ENCODE measurements at regions not wholly inside any gene's neighbourhood (a gene's known extent, or its start where the extent isn't known, plus 50 kb on each side); places are given as distances from the start of the nearest gene placed in this dataset.

- intact Hi-C loops (cut with micrococcal nuclease; ENCODE audit: unreplicated experiment), result no loop called here
- Mint-ChIP-seq H3K36me3 (ENCODE audit: insufficient read depth, unreplicated experiment) (no peaks in the 10 kb centered on the region), H3K27me3 (ENCODE audit: insufficient read depth, unreplicated experiment) (no peaks in the 10 kb centered on the region), H3K27ac (ENCODE audit: unreplicated experiment) (no peak overlapping the region), H3K4me1 (ENCODE audit: low read depth, unreplicated experiment) (no peaks in the 10 kb centered on the region), H3K4me3 (ENCODE audit: unreplicated experiment) (no peak overlapping the region), H3K9me3 (ENCODE audit: unreplicated experiment) (no peaks in the 10 kb centered on the region)
- no TSS peak for BruUV-seq (replicated peaks)
- Histone ChIP-seq H3K4me3 (ENCODE audit: low read depth, low read length) (no peak overlapping the region), H3K4me1 (no peaks in the 10 kb centered on the region), H3K9me3 (no peaks in the 10 kb centered on the region), H3K27me3 (replicated peaks; ENCODE audit: control insufficient read depth, insufficient read depth, low read length) (no peaks in the 10 kb centered on the region), H3K36me3 (ENCODE audit: control insufficient read depth, insufficient read depth, low read length) (no peaks in the 10 kb centered on the region)
- POLR2A ChIA-PET, result no interaction called here
- no peak for TF ChIP-seq CTCF (IDR thresholded peaks at IDR 0.05; ENCODE audit: insufficient read depth in 1 of 2, low read depth in 1 of 2, low read length in 1 of 2, severe bottlenecking in 1 of 2, unreplicated experiment in 1 of 2)
- DNase-seq, result no peak
- CTCF ChIA-PET, result no interaction called here
Measured at GRCh38 chr3:159221335-159221734, 419.5 kb downstream of the MFSD1 start.

DNA sequence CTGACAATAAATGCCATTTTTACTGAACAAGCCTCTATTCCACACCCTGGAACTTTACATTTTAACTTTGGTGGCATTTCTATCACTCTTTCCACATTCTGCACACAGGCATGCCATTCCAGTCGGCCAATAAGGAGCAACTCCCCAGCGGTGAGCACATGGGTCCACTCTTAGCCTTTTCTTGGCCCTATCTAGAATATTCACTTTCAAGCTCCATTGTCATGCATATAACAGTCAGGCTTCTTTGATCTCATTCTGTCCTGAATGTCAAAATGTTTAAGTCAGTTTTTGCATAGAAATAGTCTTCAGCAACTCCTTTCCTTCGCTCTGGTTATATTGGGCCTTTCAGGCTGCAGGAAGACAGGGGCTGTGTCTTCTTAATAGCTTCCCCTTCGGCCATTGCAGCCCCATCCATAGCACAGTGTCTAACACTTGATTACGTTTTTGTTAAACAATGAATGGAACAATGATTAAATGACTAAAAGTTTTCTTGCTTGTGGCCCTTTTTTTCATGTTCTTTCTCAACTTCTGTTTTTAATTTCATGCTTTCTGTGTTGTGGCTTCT, 427.3 kb downstream of the MFSD1 start:
- DNase-seq, result no peak
- CTCF ChIA-PET, result no interaction called here
- Mint-ChIP-seq H3K4me3 (ENCODE audit: unreplicated experiment) (no peak overlapping the region), H3K27me3 (ENCODE audit: insufficient read depth, unreplicated experiment) (peaks cover 9% of the 10 kb centered on the region), H3K36me3 (ENCODE audit: insufficient read depth, unreplicated experiment) (no peaks in the 10 kb centered on the region), H3K4me1 (ENCODE audit: low read depth, unreplicated experiment) (no peaks in the 10 kb centered on the region), H3K27ac (ENCODE audit: unreplicated experiment) (no peak overlapping the region), H3K9me3 (ENCODE audit: unreplicated experiment) (peaks cover 11% of the 10 kb centered on the region)
- Histone ChIP-seq H3K36me3 (ENCODE audit: control insufficient read depth, insufficient read depth, low read length) (no peaks in the 10 kb centered on the region), H3K4me3 (ENCODE audit: low read depth, low read length) (no peak overlapping the region), H3K27me3 (replicated peaks; ENCODE audit: control insufficient read depth, insufficient read depth, low read length) (no peaks in the 10 kb centered on the region), H3K9me3 (no peaks in the 10 kb centered on the region), H3K4me1 (no peaks in the 10 kb centered on the region)
- TF ChIP-seq CTCF (IDR thresholded peaks at IDR 0.05; ENCODE audit: insufficient read depth in 1 of 2, low read depth in 1 of 2, low read length in 1 of 2, severe bottlenecking in 1 of 2, unreplicated experiment in 1 of 2), result no peak
- POLR2A ChIA-PET, result no interaction called here
- BruUV-seq (replicated peaks), result no TSS peak
- intact Hi-C loops (cut with micrococcal nuclease; ENCODE audit: unreplicated experiment), result no loop called here

DNA sequence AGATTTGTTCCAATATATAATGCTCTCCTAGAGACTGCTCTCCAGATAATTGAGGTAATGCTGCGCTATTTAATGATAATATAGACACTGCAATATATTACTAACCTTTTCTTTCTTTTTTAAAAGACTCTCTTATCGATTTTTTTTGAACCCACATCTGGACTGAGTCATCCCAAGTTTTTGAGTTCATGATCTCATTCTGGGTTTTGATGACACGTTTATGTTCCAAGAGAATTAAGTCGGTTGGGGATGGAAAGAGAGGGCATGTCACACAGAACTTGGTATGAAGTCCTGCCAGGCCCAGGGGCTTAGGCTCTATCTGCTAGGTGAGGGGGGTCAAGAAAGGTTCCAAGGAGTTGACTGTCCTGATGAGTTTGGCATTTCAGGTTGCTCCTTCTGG, 431.1 kb downstream of the MFSD1 start:
- CTCF ChIA-PET, result no interaction called here
- BruUV-seq (replicated peaks), result no TSS peak
- intact Hi-C loops (cut with micrococcal nuclease; ENCODE audit: unreplicated experiment), result no loop called here

More for the DNA sequence above, 431.1 kb downstream of the MFSD1 start:
- Histone ChIP-seq H3K27me3 (replicated peaks; ENCODE audit: control insufficient read depth, insufficient read depth, low read length) (no peaks in the 10 kb centered on the region; the same call in 1 of the 2 replicates), H3K4me3 (ENCODE audit: low read depth, low read length) (no peak overlapping the region), H3K9me3 (no peaks in the 10 kb centered on the region), H3K4me1 (no peaks in the 10 kb centered on the region), H3K36me3 (ENCODE audit: control insufficient read depth, insufficient read depth, low read length) (no peaks in the 10 kb centered on the region)
- peaks cover 4% of the 10 kb centered on the region for H3K27me3 Mint-ChIP-seq (ENCODE audit: insufficient read depth, unreplicated experiment)
- POLR2A ChIA-PET, result no interaction called here
- peaks cover 11% of the 10 kb centered on the region for H3K9me3 Mint-ChIP-seq (ENCODE audit: unreplicated experiment)
- no peak overlapping the region for H3K4me3 Mint-ChIP-seq (ENCODE audit: unreplicated experiment)
- DNase-seq, result no peak
- no peak overlapping the region for H3K27ac Mint-ChIP-seq (ENCODE audit: unreplicated experiment)
- no peaks in the 10 kb centered on the region for H3K36me3 Mint-ChIP-seq (ENCODE audit: insufficient read depth, unreplicated experiment)
- TF ChIP-seq CTCF (IDR thresholded peaks at IDR 0.05; ENCODE audit: insufficient read depth in 1 of 2, low read depth in 1 of 2, low read length in 1 of 2, severe bottlenecking in 1 of 2, unreplicated experiment in 1 of 2), result no peak
- H3K4me1 Mint-ChIP-seq (ENCODE audit: low read depth, unreplicated experiment), result no peaks in the 10 kb centered on the region
